Ectodermal cell (in vitro differentiated cells): ENCODE measurements at regions not wholly inside any gene's neighbourhood (a gene's known extent, or its start where the extent isn't known, plus 50 kb on each side); places are given as distances from the start of the nearest gene placed in this dataset.
"Not testable (repeated sequence)": the region's sequence is repeated elsewhere in the genome, so short reads cannot be mapped to it uniquely, and the experiment has no call there.

Source experiments
- H3K27ac ChIP-seq: 2 replicates; pipeline ENCODE4 v1.7.0; 2013; ENCODE audit warnings: mild to moderate bottlenecking, low read depth, low read length; ENCODE audit not compliant: insufficient read depth, poor library complexity, severe bottlenecking
- H3K27me3 ChIP-seq: 2 replicates; pipeline ENCODE4 v1.7.0; 2013; ENCODE audit warnings: mild to moderate bottlenecking, low read length; ENCODE audit not compliant: insufficient read depth, control insufficient read depth, poor library complexity, severe bottlenecking
- H3K36me3 ChIP-seq: one replicate; pipeline ENCODE4 v1.7.0; 2013; ENCODE audit warnings: low read length; ENCODE audit not compliant: control insufficient read depth, insufficient read depth
- H3K4me1 ChIP-seq: one replicate; pipeline ENCODE4 v1.7.0; 2013; ENCODE audit warnings: low read length; ENCODE audit not compliant: control insufficient read depth, insufficient read depth
- H3K4me3 ChIP-seq: 2 replicates; pipeline ENCODE4 v1.7.0; 2013; ENCODE audit warnings: low read depth, low read length, control low read depth; ENCODE audit not compliant: insufficient read depth
- H3K9me3 ChIP-seq: 2 replicates; pipeline ENCODE4 v1.7.0; 2013; ENCODE audit warnings: mild to moderate bottlenecking, low read length, moderate library complexity; ENCODE audit not compliant: control insufficient read depth
- WGBS, 2 experiments: methylation state at CpG; one replicate each; pipeline ENCODE4 v1.1.7; 2013; ENCODE audit warnings: missing lambda C conversion rate in 2 of 2; 5-methylcytosine and 5-hydroxymethylcytosine counted together

- Histone ChIP-seq H3K27me3 (no peaks in the 10 kb centered on the region), H3K27ac (no peak overlapping the region), H3K4me3 (no peak overlapping the region), H3K36me3 (no peaks in the 10 kb centered on the region), H3K4me1 (no peaks in the 10 kb centered on the region), H3K9me3 (no peaks in the 10 kb centered on the region)
- WGBS, 2 experiments = 89 to 92% methylated on average over 1 of the region's 1 CpG
Measured at GRCh38 chr17:53470626-53471025, 352.1 kb upstream of the KIF2B start.

GRCh38 chr17:53466733-53467132 lies 356.0 kb upstream of the KIF2B start:
- H3K36me3 ChIP-seq = no peaks in the 10 kb centered on the region
- H3K9me3 ChIP-seq = no peaks in the 10 kb centered on the region
- no peaks in the 10 kb centered on the region for H3K4me1 ChIP-seq
- H3K27ac ChIP-seq = no peak overlapping the region
- H3K4me3 ChIP-seq = no peak overlapping the region
- no peaks in the 10 kb centered on the region for H3K27me3 ChIP-seq

GRCh38 chr17:53464396-53464795 lies 358.3 kb upstream of the KIF2B start:
- H3K4me1 ChIP-seq, H3K4me3 ChIP-seq, H3K27ac ChIP-seq, H3K36me3 ChIP-seq, H3K27me3 ChIP-seq, H3K9me3 ChIP-seq: not testable (repeated sequence)
- 94% methylated on average over 7 to 8 of the region's 8 CpGs for WGBS, 2 experiments

GRCh38 chr17:53463363-53463762 lies 359.4 kb upstream of the KIF2B start:
- H3K27me3 ChIP-seq = no peaks in the 10 kb centered on the region
- WGBS, 2 experiments = 97 to 100% methylated on average over 1 to 2 of the region's 2 CpGs
- no peak overlapping the region for H3K4me3 ChIP-seq
- H3K4me1 ChIP-seq = no peaks in the 10 kb centered on the region
- no peaks in the 10 kb centered on the region for H3K9me3 ChIP-seq
- no peaks in the 10 kb centered on the region for H3K36me3 ChIP-seq
- no peak overlapping the region for H3K27ac ChIP-seq

- H3K9me3 ChIP-seq = no peaks in the 10 kb centered on the region
- WGBS, 2 experiments = 98 to 100% methylated on average over 1 of the region's 1 CpG
- H3K4me1 ChIP-seq = no peaks in the 10 kb centered on the region
- no peaks in the 10 kb centered on the region for H3K36me3 ChIP-seq
- H3K27ac ChIP-seq = no peak overlapping the region
- no peak overlapping the region for H3K4me3 ChIP-seq
- H3K27me3 ChIP-seq = no peaks in the 10 kb centered on the region
Measured at GRCh38 chr17:53462393-53462811, 360.3 kb upstream of the KIF2B start.

- not testable (repeated sequence) for H3K4me3 ChIP-seq, H3K27me3 ChIP-seq, H3K9me3 ChIP-seq, H3K27ac ChIP-seq, H3K36me3 ChIP-seq, H3K4me1 ChIP-seq
- WGBS, 2 experiments = 53 to 56% methylated on average over 2 of the region's 3 CpGs
Measured at GRCh38 chr17:53455943-53456342, 366.8 kb upstream of the KIF2B start.

- Histone ChIP-seq H3K4me3 (no peak overlapping the region), H3K9me3 (no peaks in the 10 kb centered on the region), H3K36me3 (no peaks in the 10 kb centered on the region), H3K27ac (no peak overlapping the region), H3K27me3 (no peaks in the 10 kb centered on the region), H3K4me1 (no peaks in the 10 kb centered on the region)
- WGBS, 2 experiments = no CpG with 5 or more reads among the region's 2 CpGs
Measured at GRCh38 chr17:53454337-53454736, 368.4 kb upstream of the KIF2B start.

GRCh38 chr17:53449324-53449723 lies 373.4 kb upstream of the KIF2B start:
- 94 to 96% methylated on average over 3 to 4 of the region's 4 CpGs for WGBS, 2 experiments
- Histone ChIP-seq H3K4me3 (no peak overlapping the region), H3K9me3 (no peaks in the 10 kb centered on the region), H3K36me3 (no peaks in the 10 kb centered on the region), H3K4me1 (no peaks in the 10 kb centered on the region), H3K27me3 (no peaks in the 10 kb centered on the region), H3K27ac (no peak overlapping the region)

GRCh38 chr17:53428913-53429312 lies 393.8 kb upstream of the KIF2B start:
- Histone ChIP-seq H3K4me1 (no peaks in the 10 kb centered on the region), H3K4me3 (no peak overlapping the region), H3K27me3 (no peaks in the 10 kb centered on the region), H3K27ac (no peak overlapping the region), H3K36me3 (no peaks in the 10 kb centered on the region), H3K9me3 (no peaks in the 10 kb centered on the region)
- WGBS, 2 experiments = 75 to 86% methylated on average over 1 of the region's 1 CpG

- WGBS, 2 experiments = 98% methylated on average over 2 to 3 of the region's 3 CpGs
- H3K27me3 ChIP-seq = no peaks in the 10 kb centered on the region
- no peak overlapping the region for H3K27ac ChIP-seq
- no peak overlapping the region for H3K4me3 ChIP-seq
- H3K4me1 ChIP-seq = no peaks in the 10 kb centered on the region
- no peaks in the 10 kb centered on the region for H3K9me3 ChIP-seq
- no peaks in the 10 kb centered on the region for H3K36me3 ChIP-seq
Measured at GRCh38 chr17:53426505-53426904, 396.2 kb upstream of the KIF2B start.

- Histone ChIP-seq H3K27me3 (no peaks in the 10 kb centered on the region), H3K27ac (no peak overlapping the region), H3K4me1 (no peaks in the 10 kb centered on the region), H3K9me3 (peaks cover 2% of the 10 kb centered on the region), H3K36me3 (no peaks in the 10 kb centered on the region), H3K4me3 (no peak overlapping the region)
- 91 to 95% methylated on average over 4 of the region's 4 CpGs for WGBS, 2 experiments
Measured at GRCh38 chr17:53420035-53420641, 402.6 kb upstream of the KIF2B start.
